WERI-Rb-1 (cell line): ENCODE measurements at regions not wholly inside any gene's neighbourhood (a gene's known extent, or its start where the extent isn't known, plus 50 kb on each side); places are given as distances from the start of the nearest gene placed in this dataset.
"Not testable (repeated sequence)": the region's sequence is repeated elsewhere in the genome, so short reads cannot be mapped to it uniquely, and the experiment has no call there.

ENCODE experiments used
- DNase-seq: peaks from one replicate; pipeline ENCODE4 v3.0.0-alpha.2; 2020
- H3K27ac ChIP-seq: fragments of 250-450 bp; sonication (Bioruptor Pico); 2 replicates; pipeline ENCODE4 v1.5.1; 2020; ENCODE audit warnings: mild to moderate bottlenecking, moderate library complexity
- H3K27me3 ChIP-seq: fragments of 250-450 bp; sonication (Bioruptor Pico); 2 replicates; pipeline ENCODE4 v1.5.1; 2021; ENCODE audit warnings: mild to moderate bottlenecking, low read depth, moderate library complexity; ENCODE audit not compliant: insufficient read depth, severe bottlenecking
- H3K36me3 ChIP-seq: fragments of 250-450 bp; sonication (Bioruptor Pico); 2 replicates; pipeline ENCODE4 v1.5.1; 2020; ENCODE audit warnings: mild to moderate bottlenecking, moderate library complexity
- H3K4me3 ChIP-seq: 2 replicates; pipeline ENCODE4 v1.5.1; 2011; ENCODE audit warnings: low read depth, mild to moderate bottlenecking, control low read depth, low read length
- H3K9me3 ChIP-seq: fragments of 250-450 bp; sonication (Bioruptor Pico); 2 replicates; pipeline ENCODE4 v1.5.1; 2021; ENCODE audit warnings: mild to moderate bottlenecking, moderate library complexity; ENCODE audit not compliant: severe bottlenecking
- CTCF ChIP-seq: IDR thresholded peaks from 2 replicates; pipeline ENCODE4 v1.5.1; 2011; ENCODE audit warnings: low read depth, mild to moderate bottlenecking, control low read depth, inconsistent platforms, low read length

GRCh38 chr14:84468153-84468552, 1061.8 kb upstream of the FLRT2 start:
- H3K27me3 ChIP-seq = no peaks in the 10 kb centered on the region
- TF ChIP-seq CTCF = no peak
- no peak overlapping the region for H3K27ac ChIP-seq
- no peaks in the 10 kb centered on the region for H3K9me3 ChIP-seq
- no peak overlapping the region for H3K4me3 ChIP-seq
- H3K36me3 ChIP-seq = no peaks in the 10 kb centered on the region
- no peak for DNase-seq

- DNase-seq = no peak
- Histone ChIP-seq H3K36me3 (no peaks in the 10 kb centered on the region), H3K27ac (no peak overlapping the region), H3K27me3 (no peaks in the 10 kb centered on the region), H3K4me3 (no peak overlapping the region), H3K9me3 (no peaks in the 10 kb centered on the region)
- no peak for TF ChIP-seq CTCF
Measured at GRCh38 chr14:84477996-84478395, 1051.9 kb upstream of the FLRT2 start.

GRCh38 chr14:84482256-84483071, 1047.5 kb upstream of the FLRT2 start:
- DNase-seq = no peak
- no peak overlapping the region for H3K4me3 ChIP-seq
- TF ChIP-seq CTCF = no peak

DNA sequence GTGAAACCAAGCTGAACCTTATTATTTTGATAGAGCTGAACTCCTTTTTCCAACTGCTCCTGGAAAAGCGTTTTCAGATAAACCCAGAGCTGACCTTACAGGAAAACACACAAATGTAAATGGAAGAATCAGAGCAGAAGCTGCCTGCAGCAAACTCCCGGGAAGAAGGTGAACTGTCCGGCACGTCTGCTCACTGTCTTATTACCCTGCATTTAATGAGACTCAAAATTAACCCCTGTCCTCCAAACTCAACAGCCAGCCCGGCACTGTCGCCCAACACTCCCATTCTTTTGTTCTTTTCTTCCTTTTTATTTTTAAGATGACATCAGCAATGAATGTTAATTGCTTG, 1046.9 kb upstream of the FLRT2 start:
- H3K4me3 ChIP-seq = no peak overlapping the region
- no peaks in the 10 kb centered on the region for H3K9me3 ChIP-seq
- H3K36me3 ChIP-seq = no peaks in the 10 kb centered on the region
- no peaks in the 10 kb centered on the region for H3K27me3 ChIP-seq
- DNase-seq = no peak
- no peak overlapping the region for H3K27ac ChIP-seq
- TF ChIP-seq CTCF = no peak

More at GRCh38 chr14:84482256-84483071, 1047.5 kb upstream of the FLRT2 start:
- Histone ChIP-seq H3K36me3 (no peaks in the 10 kb centered on the region), H3K27ac (no peak overlapping the region), H3K27me3 (no peaks in the 10 kb centered on the region), H3K9me3 (no peaks in the 10 kb centered on the region)

DNA sequence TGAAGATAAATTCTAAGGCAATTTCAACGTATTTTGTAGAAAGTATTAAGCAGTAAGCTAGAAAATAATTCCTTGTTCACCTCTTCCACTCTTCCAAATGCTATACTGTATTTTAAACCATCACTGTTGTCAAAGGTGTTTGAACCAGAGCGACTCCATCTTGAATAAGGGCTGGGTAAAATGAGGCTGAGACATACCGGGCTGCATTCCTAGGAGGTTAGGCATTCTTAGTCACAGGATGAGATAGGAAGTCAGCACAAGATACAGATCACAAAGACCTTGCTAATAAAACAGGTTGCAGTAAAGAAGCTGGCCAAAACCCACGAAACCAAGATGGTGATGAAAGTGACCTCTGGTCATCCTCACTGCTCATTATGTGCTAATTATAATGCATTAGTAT, 1045.7 kb upstream of the FLRT2 start:
- not testable (repeated sequence) for H3K27ac ChIP-seq, H3K27me3 ChIP-seq, DNase-seq, H3K36me3 ChIP-seq, H3K4me3 ChIP-seq, H3K9me3 ChIP-seq

DNA sequence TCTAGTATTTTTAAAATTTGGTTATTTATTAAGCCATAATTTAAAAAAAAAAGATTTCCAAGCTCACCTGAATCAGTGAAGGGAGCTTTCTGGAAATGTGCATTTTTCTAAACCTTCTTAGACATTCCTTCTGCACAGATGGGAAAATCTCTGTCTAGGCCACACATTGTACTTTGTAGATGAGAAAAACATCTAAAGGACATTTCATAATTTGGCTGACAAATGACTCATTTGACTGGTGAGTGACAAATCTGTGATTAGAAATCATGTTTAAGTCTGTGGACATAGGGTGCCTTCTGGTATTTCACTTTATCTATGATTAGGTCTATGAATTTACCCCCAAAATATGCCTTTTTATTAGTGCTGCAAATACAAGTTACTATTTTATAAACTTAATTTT, 1044.9 kb upstream of the FLRT2 start:
- DNase-seq = no peak
- Histone ChIP-seq H3K27ac (no peak overlapping the region), H3K4me3 (no peak overlapping the region), H3K9me3 (no peaks in the 10 kb centered on the region), H3K36me3 (no peaks in the 10 kb centered on the region), H3K27me3 (no peaks in the 10 kb centered on the region)
- TF ChIP-seq CTCF = no peak
